AG04450 (cell line): ENCODE measurements at regions not wholly inside any gene's neighbourhood (a gene's known extent, or its start where the extent isn't known, plus 50 kb on each side); places are given as distances from the start of the nearest gene placed in this dataset.

Source experiments
- CTCF ChIA-PET: fragments of 300-600, 350-600 bp; formaldehyde crosslinking; extraction: SDS; loops from one replicate; lab custom pipeline; 2022; ENCODE audit warnings: antibody characterized with exemption, inconsistent platforms; lab: Charles Lee
- POLR2A ChIA-PET: fragments of 350-600 bp; formaldehyde crosslinking; extraction: SDS; loops from one replicate; lab custom pipeline; 2021; ENCODE audit warnings: antibody characterized with exemption, inconsistent platforms; lab: Yijun Ruan, JAX
- DNase-seq: peaks from one replicate; pipeline ENCODE4 v3.0.0-alpha.2; 2011; ENCODE audit warnings: low read depth, low spot score
- H3K27ac ChIP-seq: one replicate; pipeline ENCODE4 v1.5.1; 2012; ENCODE audit warnings: low read depth, low read length, control low read depth
- H3K27me3 ChIP-seq: one replicate; pipeline ENCODE4 v1.6.0; 2012; ENCODE audit warnings: low read length; ENCODE audit not compliant: control insufficient read depth, insufficient read depth
- H3K4me3 ChIP-seq: 2 replicates; pipeline ENCODE4 v1.5.1; 2011; ENCODE audit warnings: mild to moderate bottlenecking, low read depth, low read length, control low read depth
- H3K9me3 ChIP-seq: 2 replicates; pipeline ENCODE4 v1.5.1; 2012; ENCODE audit warnings: low read length; ENCODE audit not compliant: control insufficient read depth, insufficient read depth
- TF ChIP-seq, protein P1 (sequence below): IDR thresholded peaks from 2 replicates; pipeline ENCODE4 v1.5.1; 2011; ENCODE audit warnings: low read depth, low read length, control low read depth, inconsistent platforms

- no peaks in the 10 kb centered on the region for H3K27me3 ChIP-seq
- no peak for DNase-seq
- POLR2A ChIA-PET, result no interaction called here
- H3K27ac ChIP-seq, result no peak overlapping the region
- CTCF ChIA-PET, result no interaction called here
- H3K9me3 ChIP-seq, result peaks cover 37% of the 10 kb centered on the region
- TF ChIP-seq, protein P1, sequence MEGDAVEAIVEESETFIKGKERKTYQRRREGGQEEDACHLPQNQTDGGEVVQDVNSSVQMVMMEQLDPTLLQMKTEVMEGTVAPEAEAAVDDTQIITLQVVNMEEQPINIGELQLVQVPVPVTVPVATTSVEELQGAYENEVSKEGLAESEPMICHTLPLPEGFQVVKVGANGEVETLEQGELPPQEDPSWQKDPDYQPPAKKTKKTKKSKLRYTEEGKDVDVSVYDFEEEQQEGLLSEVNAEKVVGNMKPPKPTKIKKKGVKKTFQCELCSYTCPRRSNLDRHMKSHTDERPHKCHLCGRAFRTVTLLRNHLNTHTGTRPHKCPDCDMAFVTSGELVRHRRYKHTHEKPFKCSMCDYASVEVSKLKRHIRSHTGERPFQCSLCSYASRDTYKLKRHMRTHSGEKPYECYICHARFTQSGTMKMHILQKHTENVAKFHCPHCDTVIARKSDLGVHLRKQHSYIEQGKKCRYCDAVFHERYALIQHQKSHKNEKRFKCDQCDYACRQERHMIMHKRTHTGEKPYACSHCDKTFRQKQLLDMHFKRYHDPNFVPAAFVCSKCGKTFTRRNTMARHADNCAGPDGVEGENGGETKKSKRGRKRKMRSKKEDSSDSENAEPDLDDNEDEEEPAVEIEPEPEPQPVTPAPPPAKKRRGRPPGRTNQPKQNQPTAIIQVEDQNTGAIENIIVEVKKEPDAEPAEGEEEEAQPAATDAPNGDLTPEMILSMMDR, result no peak
- no peak overlapping the region for H3K4me3 ChIP-seq
These were observed 141.9 kb upstream of the SALL3 start for GRCh38 chr18:78837754-78838153.

GRCh38 chr18:78838183-78838582 is 141.4 kb upstream of the SALL3 start:
- POLR2A ChIA-PET, result no interaction called here
- DNase-seq, result no peak
- no peak overlapping the region for H3K4me3 ChIP-seq
- H3K27me3 ChIP-seq, result no peaks in the 10 kb centered on the region
- no peak overlapping the region for H3K27ac ChIP-seq
- H3K9me3 ChIP-seq, result peaks cover 32% of the 10 kb centered on the region
- TF ChIP-seq, protein P1, result no peak
- CTCF ChIA-PET, result no interaction called here

DNA sequence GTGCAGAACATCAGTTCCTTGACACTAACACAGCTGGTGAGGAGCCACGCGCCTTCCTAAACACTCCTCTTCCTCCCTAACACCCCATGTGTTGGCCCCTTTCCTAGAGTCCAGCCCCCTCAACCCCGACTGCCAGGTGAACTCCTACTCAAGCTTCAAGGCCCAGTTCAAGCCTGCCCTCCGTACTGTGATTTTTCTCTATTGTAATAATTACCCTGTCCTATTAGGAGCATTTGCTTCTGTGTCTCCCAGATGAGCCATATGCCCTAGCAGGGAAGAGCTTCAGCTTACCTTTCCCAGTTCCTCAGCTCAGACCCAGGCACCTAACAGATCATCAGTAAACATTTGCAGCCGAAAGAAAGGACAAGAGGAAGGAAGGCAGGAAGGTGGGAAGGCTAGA is 130.6 kb upstream of the SALL3 start:
- TF ChIP-seq, protein P1, result no peak
- Histone ChIP-seq H3K9me3 (peaks cover 37% of the 10 kb centered on the region), H3K4me3 (no peak overlapping the region), H3K27me3 (no peaks in the 10 kb centered on the region), H3K27ac (no peak overlapping the region)
- ChIA-PET CTCF (no interaction called here), POLR2A (no interaction called here)
- no peak for DNase-seq

DNA sequence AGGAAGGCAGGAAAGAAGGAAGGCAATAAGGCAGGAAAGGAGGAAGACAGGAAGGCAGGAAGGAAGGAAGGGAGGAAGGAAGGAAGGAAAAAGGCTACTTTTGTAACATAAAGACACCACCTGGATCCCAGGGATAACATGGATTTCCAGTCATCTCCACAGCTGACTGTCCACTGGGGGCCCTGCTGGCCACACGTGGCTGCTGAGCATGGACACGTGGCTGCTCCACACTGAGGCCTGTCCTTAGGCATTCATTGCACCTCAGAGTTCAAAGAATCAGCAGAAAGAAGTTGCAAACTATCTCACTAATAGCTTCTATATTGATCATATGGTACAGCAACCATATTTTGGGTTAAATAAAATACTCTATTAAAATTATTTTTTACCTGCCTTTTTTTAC is 130.2 kb upstream of the SALL3 start:
- DNase-seq, result no peak
- POLR2A ChIA-PET, result no interaction called here
- CTCF ChIA-PET, result no interaction called here
- H3K4me3 ChIP-seq, result no peak overlapping the region
- TF ChIP-seq, protein P1, result no peak
- no peak overlapping the region for H3K27ac ChIP-seq
- no peaks in the 10 kb centered on the region for H3K27me3 ChIP-seq
- H3K9me3 ChIP-seq, result peaks cover 37% of the 10 kb centered on the region

DNA sequence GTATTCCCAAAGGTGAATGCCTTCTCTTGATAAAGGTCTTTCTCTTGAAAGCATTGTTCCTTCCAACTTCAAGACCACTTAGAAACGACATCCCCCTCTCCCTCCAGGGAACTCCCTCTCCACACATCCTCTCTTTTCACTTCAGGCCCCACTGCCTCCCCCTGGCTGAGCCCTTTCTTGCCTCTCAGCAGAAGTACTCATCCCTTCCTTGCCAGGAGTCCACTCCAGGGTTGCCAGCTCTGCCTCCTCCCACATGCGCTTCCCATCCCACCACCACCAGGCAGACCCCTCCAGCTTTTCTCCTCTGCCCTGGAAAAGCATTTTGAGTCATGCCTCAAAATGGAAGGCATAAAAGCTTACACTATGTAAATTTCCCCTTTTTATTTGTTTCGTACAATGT is 126.3 kb upstream of the SALL3 start:
- Histone ChIP-seq H3K27me3 (no peaks in the 10 kb centered on the region), H3K9me3 (peaks cover 55% of the 10 kb centered on the region), H3K27ac (no peak overlapping the region), H3K4me3 (no peak overlapping the region)
- DNase-seq, result no peak
- ChIA-PET POLR2A (no interaction called here), CTCF (no interaction called here)
- TF ChIP-seq, protein P1, result no peak
